SJCRH30 (cell line): ENCODE measurements at regions not wholly inside any gene's neighbourhood (a gene's known extent, or its start where the extent isn't known, plus 50 kb on each side); places are given as distances from the start of the nearest gene placed in this dataset.
A peak's percentile ranks its signal among the peaks of the same experiment; 100 is the strongest.

Experiments used
- DNase-seq, 2 experiments: peaks; one replicate each; pipeline ENCODE4 v3.0.0-alpha.2; 2015 to 2020
- H3K27ac ChIP-seq: fragments of 250-450 bp; sonication (Bioruptor Pico); 2 replicates; pipeline ENCODE4 v1.5.1; 2020; ENCODE audit warnings: mild to moderate bottlenecking, moderate library complexity
- H3K27me3 ChIP-seq: fragments of 250-450 bp; sonication (Bioruptor Pico); 2 replicates; pipeline ENCODE4 v1.5.1; 2020; ENCODE audit warnings: mild to moderate bottlenecking, moderate library complexity
- H3K36me3 ChIP-seq: fragments of 250-450 bp; sonication (Bioruptor Pico); 2 replicates; pipeline ENCODE4 v1.5.1; 2020; ENCODE audit warnings: mild to moderate bottlenecking, moderate library complexity
- H3K4me1 ChIP-seq: fragments of 250-450 bp; sonication (Bioruptor Pico); 2 replicates; pipeline ENCODE4 v1.5.1; 2020; ENCODE audit warnings: mild to moderate bottlenecking, moderate library complexity
- H3K4me3 ChIP-seq: fragments of 250-450 bp; sonication (Bioruptor Pico); 2 replicates; pipeline ENCODE4 v1.5.1; 2020; ENCODE audit warnings: mild to moderate bottlenecking, moderate library complexity
- H3K9me3 ChIP-seq: fragments of 250-450 bp; sonication (Bioruptor Pico); replicated peaks from 2 replicates; pipeline ENCODE4 v1.5.1; 2020; ENCODE audit warnings: mild to moderate bottlenecking, moderate library complexity

DNA sequence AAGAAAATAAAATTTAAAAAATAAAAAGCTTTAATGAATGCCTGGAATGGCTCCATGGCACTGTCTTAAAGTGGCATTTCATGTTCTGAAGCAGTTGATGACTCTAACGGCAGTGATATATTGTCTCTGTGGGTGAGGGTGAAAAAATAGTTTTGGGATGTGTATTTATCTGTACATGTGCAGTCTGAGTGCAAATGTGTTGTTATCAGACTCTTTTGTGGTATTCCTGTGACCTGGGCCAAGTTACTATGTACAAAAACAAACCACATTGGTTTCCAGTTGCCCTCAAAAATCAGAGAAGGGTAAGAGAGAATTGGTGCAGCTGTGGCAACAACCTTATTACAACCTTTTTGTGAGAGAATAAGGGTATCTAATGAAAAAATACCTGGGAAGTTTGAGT, 81.7 kb upstream of the CCDC91 start:
- Histone ChIP-seq H3K27ac (no peak overlapping the region), H3K36me3 (no peaks in the 10 kb centered on the region), H3K27me3 (no peaks in the 10 kb centered on the region), H3K4me3 (no peak overlapping the region), H3K9me3 (peaks cover 5% of the 10 kb centered on the region), H3K4me1 (peaks cover 6% of the 10 kb centered on the region; the same call in 1 of the 2 replicates)
- peak in 1 of 2 experiments; percentile 43 for DNase-seq

- DNase-seq = no peak
- H3K9me3 ChIP-seq = peaks cover 5% of the 10 kb centered on the region
- no peaks in the 10 kb centered on the region for H3K36me3 ChIP-seq
- peaks cover 6% of the 10 kb centered on the region; the same call in 1 of the 2 replicates for H3K4me1 ChIP-seq
- no peak overlapping the region for H3K4me3 ChIP-seq
- H3K27me3 ChIP-seq = no peaks in the 10 kb centered on the region
- no peak overlapping the region for H3K27ac ChIP-seq
These were observed 79.9 kb upstream of the CCDC91 start for GRCh38 chr12:28110329-28110728.

- Histone ChIP-seq H3K9me3 (no peaks in the 10 kb centered on the region; the same call in none of the 2 replicates), H3K36me3 (no peaks in the 10 kb centered on the region), H3K27me3 (no peaks in the 10 kb centered on the region), H3K4me1 (no peaks in the 10 kb centered on the region), H3K4me3 (no peak overlapping the region), H3K27ac (no peak overlapping the region)
- DNase-seq = no peak
These were observed 75.8 kb upstream of the CCDC91 start for GRCh38 chr12:28114488-28114887.

- no peaks in the 10 kb centered on the region for H3K4me1 ChIP-seq
- no peak for DNase-seq
- no peaks in the 10 kb centered on the region for H3K36me3 ChIP-seq
- H3K27me3 ChIP-seq = no peaks in the 10 kb centered on the region
- H3K9me3 ChIP-seq = no peaks in the 10 kb centered on the region; the same call in 1 of the 2 replicates
- no peak overlapping the region for H3K4me3 ChIP-seq
- no peak overlapping the region for H3K27ac ChIP-seq
These were observed 68.8 kb upstream of the CCDC91 start for GRCh38 chr12:28121433-28121832.

DNA sequence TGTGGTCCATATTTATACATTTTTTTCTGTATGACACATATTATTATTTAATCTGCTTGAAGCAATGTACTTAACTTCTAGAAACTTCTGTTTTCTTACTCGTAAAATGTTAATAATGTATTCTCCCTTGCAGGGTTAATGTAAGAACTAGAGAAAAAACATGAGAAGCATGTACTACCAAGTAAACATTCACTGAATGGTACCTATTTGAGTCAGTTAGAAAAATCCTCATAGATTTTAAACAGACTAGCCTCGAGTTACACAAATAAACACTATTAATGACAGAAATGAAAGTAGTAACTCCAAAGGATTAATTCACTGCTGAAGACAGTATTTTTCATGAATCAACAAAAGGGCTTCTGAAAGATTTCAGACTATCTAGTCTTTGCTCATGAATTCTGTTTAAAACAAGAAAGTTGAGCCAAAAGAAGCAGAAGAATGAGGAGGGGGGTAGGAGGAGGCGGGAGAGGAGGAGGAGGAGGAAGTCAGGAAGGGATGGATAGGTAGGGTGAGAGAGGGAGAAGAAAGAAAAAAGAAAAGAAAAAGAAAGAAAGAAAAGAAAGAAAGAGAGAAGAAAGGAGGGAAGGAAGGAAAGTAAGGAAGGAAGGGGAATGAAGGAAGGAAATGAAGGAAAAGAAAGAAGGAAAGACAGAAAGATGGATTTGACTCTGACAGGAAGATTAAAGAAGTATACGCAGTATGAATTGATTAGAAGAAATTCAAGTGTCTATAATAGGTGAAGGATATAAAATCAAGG, 68.2 kb upstream of the CCDC91 start:
- no peak for DNase-seq
- Histone ChIP-seq H3K27ac (no peak overlapping the region), H3K4me3 (no peak overlapping the region), H3K9me3 (no peaks in the 10 kb centered on the region), H3K27me3 (no peaks in the 10 kb centered on the region), H3K4me1 (no peaks in the 10 kb centered on the region), H3K36me3 (no peaks in the 10 kb centered on the region)

DNA sequence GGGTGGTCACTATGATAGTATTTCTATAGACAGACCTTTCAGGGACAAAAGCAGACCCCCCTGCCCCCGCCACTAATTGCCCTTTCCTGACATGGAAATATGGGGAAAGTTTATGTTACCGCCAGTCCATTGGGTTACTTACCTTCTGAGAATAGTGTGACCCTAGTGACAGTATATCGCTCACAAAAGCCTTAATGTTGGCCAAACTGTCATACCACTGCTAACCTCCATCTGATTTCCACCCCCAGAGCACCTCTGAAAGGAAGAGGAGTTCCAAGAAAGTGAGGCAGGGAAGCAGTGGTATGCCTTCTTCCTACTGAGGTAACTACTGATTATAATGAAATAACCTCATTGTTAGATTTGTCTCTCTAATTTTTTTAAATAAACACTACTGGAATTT, 67.5 kb upstream of the CCDC91 start:
- no peaks in the 10 kb centered on the region for H3K4me1 ChIP-seq
- H3K4me3 ChIP-seq = no peak overlapping the region
- no peak overlapping the region for H3K27ac ChIP-seq
- H3K9me3 ChIP-seq = no peaks in the 10 kb centered on the region
- no peaks in the 10 kb centered on the region for H3K36me3 ChIP-seq
- H3K27me3 ChIP-seq = no peaks in the 10 kb centered on the region
- no peak for DNase-seq

DNA sequence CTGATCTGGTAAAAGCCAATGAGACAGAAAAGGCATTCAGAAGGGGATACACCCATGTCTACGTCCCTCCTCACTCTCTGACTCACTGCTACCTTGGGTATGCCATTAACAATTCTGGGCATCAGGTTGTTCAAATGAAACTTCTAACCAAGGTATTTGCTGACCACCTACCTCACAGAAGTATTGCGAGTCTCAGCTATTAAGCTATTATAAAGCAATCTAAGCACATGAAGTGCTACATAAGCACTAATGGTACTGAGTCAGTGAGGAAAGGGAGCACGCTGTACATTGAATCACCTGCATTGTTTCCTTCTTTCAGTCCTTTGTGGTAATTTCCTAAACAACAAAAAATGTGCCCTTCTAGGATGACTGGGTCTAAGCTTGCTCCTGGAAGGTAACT, 62.8 kb upstream of the CCDC91 start:
- Histone ChIP-seq H3K27ac (no peak overlapping the region), H3K4me1 (no peaks in the 10 kb centered on the region), H3K27me3 (no peaks in the 10 kb centered on the region), H3K4me3 (no peak overlapping the region), H3K36me3 (no peaks in the 10 kb centered on the region), H3K9me3 (no peaks in the 10 kb centered on the region)
- no peak for DNase-seq

GRCh38 chr12:28129031-28129430, 61.2 kb upstream of the CCDC91 start:
- no peak for DNase-seq
- Histone ChIP-seq H3K36me3 (no peaks in the 10 kb centered on the region), H3K9me3 (no peaks in the 10 kb centered on the region), H3K27me3 (no peaks in the 10 kb centered on the region), H3K4me1 (no peaks in the 10 kb centered on the region), H3K4me3 (no peak overlapping the region), H3K27ac (no peak overlapping the region)

DNA sequence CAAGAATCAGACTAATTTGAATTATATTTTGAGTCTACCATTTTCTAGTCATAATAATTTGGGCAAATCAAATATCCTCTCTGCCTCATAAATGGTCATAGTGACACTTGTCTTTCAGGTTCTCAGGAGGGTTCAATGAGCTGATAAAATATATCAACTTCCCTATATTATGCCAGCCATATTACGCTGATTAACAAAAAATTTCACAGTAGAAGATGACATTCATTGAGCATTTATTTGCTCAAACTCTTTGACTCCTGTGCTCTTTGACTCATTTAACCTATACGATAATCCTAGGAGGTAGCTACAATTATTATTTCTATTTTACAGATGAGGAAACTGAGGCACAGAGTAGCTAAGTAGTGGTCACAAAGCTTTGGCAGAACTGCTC, 60.0 kb upstream of the CCDC91 start:
- H3K9me3 ChIP-seq = no peaks in the 10 kb centered on the region
- no peaks in the 10 kb centered on the region for H3K27me3 ChIP-seq
- DNase-seq = no peak
- H3K4me1 ChIP-seq = no peaks in the 10 kb centered on the region
- H3K4me3 ChIP-seq = no peak overlapping the region
- no peaks in the 10 kb centered on the region for H3K36me3 ChIP-seq
- H3K27ac ChIP-seq = no peak overlapping the region

- Histone ChIP-seq H3K4me1 (no peaks in the 10 kb centered on the region), H3K4me3 (no peak overlapping the region), H3K36me3 (no peaks in the 10 kb centered on the region), H3K27ac (no peak overlapping the region), H3K9me3 (no peaks in the 10 kb centered on the region), H3K27me3 (no peaks in the 10 kb centered on the region)
- DNase-seq = no peak
These were observed 59.3 kb upstream of the CCDC91 start for GRCh38 chr12:28130625-28131598.

GRCh38 chr12:28132398-28132797, 57.9 kb upstream of the CCDC91 start:
- Histone ChIP-seq H3K36me3 (no peaks in the 10 kb centered on the region), H3K4me3 (no peak overlapping the region), H3K27ac (no peak overlapping the region), H3K9me3 (no peaks in the 10 kb centered on the region), H3K27me3 (no peaks in the 10 kb centered on the region), H3K4me1 (no peaks in the 10 kb centered on the region)
- no peak for DNase-seq

- Histone ChIP-seq H3K9me3 (no peaks in the 10 kb centered on the region), H3K4me1 (no peaks in the 10 kb centered on the region), H3K4me3 (no peak overlapping the region), H3K36me3 (no peaks in the 10 kb centered on the region), H3K27ac (no peak overlapping the region), H3K27me3 (no peaks in the 10 kb centered on the region)
- no peak for DNase-seq
These were observed 54.3 kb upstream of the CCDC91 start for GRCh38 chr12:28135801-28136439.

DNA sequence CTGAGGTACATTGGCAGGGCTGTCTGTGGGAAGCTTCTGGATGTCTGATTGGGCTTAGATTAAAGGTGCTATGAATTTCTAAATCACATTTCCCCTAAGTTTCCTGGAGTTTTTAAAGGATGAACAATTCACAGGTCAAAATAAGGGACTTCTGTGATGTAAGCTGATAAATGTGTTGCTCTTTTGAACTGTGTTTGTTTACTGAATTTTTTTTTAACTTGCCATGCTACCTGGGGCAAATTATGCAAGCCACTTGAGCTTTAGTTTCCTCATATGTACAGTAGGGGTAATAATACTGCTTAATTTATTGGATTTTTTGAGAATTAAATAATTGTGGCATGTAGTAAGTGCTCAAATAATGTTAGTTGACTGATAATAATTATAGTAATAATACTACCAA, 52.8 kb upstream of the CCDC91 start:
- H3K4me3 ChIP-seq = no peak overlapping the region
- DNase-seq = no peak
- H3K9me3 ChIP-seq = no peaks in the 10 kb centered on the region
- no peaks in the 10 kb centered on the region for H3K27me3 ChIP-seq
- no peaks in the 10 kb centered on the region for H3K36me3 ChIP-seq
- no peak overlapping the region for H3K27ac ChIP-seq
- no peaks in the 10 kb centered on the region for H3K4me1 ChIP-seq

- Histone ChIP-seq H3K9me3 (no peaks in the 10 kb centered on the region), H3K27me3 (no peaks in the 10 kb centered on the region), H3K4me3 (no peak overlapping the region), H3K27ac (no peak overlapping the region), H3K36me3 (no peaks in the 10 kb centered on the region), H3K4me1 (no peaks in the 10 kb centered on the region)
- DNase-seq = no peak
These were observed 49.9 kb upstream of the CCDC91 start for GRCh38 chr12:28140404-28140803.
